Gastroesophageal sphincter (tissue), 4 donors: ENCODE measurements at regions not wholly inside any gene's neighbourhood (a gene's known extent, or its start where the extent isn't known, plus 50 kb on each side); places are given as distances from the start of the nearest gene placed in this dataset.

Source experiments
- ATAC-seq: fragments of 150-250 bp; one replicate; pipeline ENCODE4 v1.9.1; 2016; ENCODE audit warnings: mild to moderate bottlenecking, moderate library complexity
- H3K27ac ChIP-seq, 4 donors: fragments of 200-600 bp; sonication (generic) in 3 of 4; 1 replicate in 3 of 4; 2 replicates in 1 of 4; pipeline ENCODE4 v1.5.1; 2016 to 2019
- H3K27me3 ChIP-seq: fragments of 200-600 bp; sonication (generic); one replicate; pipeline ENCODE4 v1.5.1; 2019
- H3K36me3 ChIP-seq, 2 donors: fragments of 200-600 bp; sonication (generic); one replicate each; pipeline ENCODE4 v1.5.1; 2019; ENCODE audit warnings: control low read depth in 1 of 2
- H3K4me1 ChIP-seq, 3 donors: fragments of 200-600 bp; sonication (generic); 1 replicate in 2 of 3; 2 replicates in 1 of 3; pipeline ENCODE4 v1.5.1; 2016 to 2019; ENCODE audit warnings: control low read depth in 2 of 3
- H3K4me3 ChIP-seq, 2 donors: fragments of 200-600 bp; sonication (generic); one replicate each; pipeline ENCODE4 v1.5.1; 2019; ENCODE audit warnings: mild to moderate bottlenecking in 1 of 2, moderate library complexity in 1 of 2
- H3K9me3 ChIP-seq, 3 donors: fragments of 200-600 bp; sonication (generic); one replicate each; pipeline ENCODE4 v1.5.1; 2017 to 2019; ENCODE audit warnings: control low read depth in 2 of 3
- EP300 ChIP-seq: sonication (generic); formaldehyde crosslinking; IDR thresholded peaks from one replicate; pipeline ENCODE4 v1.6.1; 2017; ENCODE audit warnings: antibody characterized with exemption, mild to moderate bottlenecking
- POLR2A ChIP-seq, 2 donors: fragments of 450-650 bp; IDR thresholded peaks; one replicate each; pipeline ENCODE4 v1.6.1; 2017; ENCODE audit warnings: antibody characterized with exemption in 2 of 2, mild to moderate bottlenecking in 2 of 2, moderate library complexity in 1 of 2
- POLR2AphosphoS5 ChIP-seq: sonication (generic); formaldehyde crosslinking; IDR thresholded peaks from one replicate; pipeline ENCODE4 v1.6.1; 2017; ENCODE audit warnings: antibody characterized with exemption
- WGBS, 2 donors: methylation state at CpG; one replicate each; pipeline ENCODE4 v1.1.5; 2018; ENCODE audit warnings: low coverage in 1 of 2; 5-methylcytosine and 5-hydroxymethylcytosine counted together
- TF ChIP-seq, protein P1 (sequence below), 4 experiments: fragments of 200-600 bp in 2 of 4; fragments of 450-650 bp in 2 of 4; sonication (generic) in 1 of 4; IDR thresholded peaks; one replicate each; pipeline ENCODE4 v1.5.1; 2017 to 2019; ENCODE audit warnings: antibody characterized with exemption in 4 of 4, mild to moderate bottlenecking in 2 of 4, moderate library complexity in 2 of 4

DNA sequence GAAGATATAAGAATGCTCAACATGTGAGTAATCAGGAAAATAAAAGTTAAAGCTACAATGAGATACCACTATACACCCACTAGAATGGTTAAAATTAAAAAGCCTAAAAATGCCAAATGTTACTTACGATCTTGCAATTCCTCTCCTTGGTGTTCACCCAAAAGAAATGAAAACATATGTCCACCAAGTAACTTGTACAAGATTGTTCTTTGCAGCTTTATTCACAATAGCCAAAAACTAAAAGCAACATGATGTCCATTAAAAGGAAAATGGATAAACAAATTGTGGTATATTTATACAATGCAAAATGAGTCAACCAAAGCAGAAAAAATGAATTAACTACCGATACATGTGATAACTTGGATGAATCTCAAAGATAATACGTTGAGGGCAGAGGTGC, 301.6 kb upstream of the THBS1 start:
- Histone ChIP-seq H3K4me3 (no peak overlapping the region), H3K4me1 (peaks cover 0 to under 1% (median 0%) of the 10 kb centered on the region in 3 donors), H3K27ac (no peak overlapping the region), H3K27me3 (no peaks in the 10 kb centered on the region), H3K9me3 (no peaks in the 10 kb centered on the region), H3K36me3 (no peaks in the 10 kb centered on the region)
- no peak for TF ChIP-seq POLR2AphosphoS5
- TF ChIP-seq POLR2A (IDR thresholded peaks at IDR 0.05): no peak
- TF ChIP-seq, protein P1, sequence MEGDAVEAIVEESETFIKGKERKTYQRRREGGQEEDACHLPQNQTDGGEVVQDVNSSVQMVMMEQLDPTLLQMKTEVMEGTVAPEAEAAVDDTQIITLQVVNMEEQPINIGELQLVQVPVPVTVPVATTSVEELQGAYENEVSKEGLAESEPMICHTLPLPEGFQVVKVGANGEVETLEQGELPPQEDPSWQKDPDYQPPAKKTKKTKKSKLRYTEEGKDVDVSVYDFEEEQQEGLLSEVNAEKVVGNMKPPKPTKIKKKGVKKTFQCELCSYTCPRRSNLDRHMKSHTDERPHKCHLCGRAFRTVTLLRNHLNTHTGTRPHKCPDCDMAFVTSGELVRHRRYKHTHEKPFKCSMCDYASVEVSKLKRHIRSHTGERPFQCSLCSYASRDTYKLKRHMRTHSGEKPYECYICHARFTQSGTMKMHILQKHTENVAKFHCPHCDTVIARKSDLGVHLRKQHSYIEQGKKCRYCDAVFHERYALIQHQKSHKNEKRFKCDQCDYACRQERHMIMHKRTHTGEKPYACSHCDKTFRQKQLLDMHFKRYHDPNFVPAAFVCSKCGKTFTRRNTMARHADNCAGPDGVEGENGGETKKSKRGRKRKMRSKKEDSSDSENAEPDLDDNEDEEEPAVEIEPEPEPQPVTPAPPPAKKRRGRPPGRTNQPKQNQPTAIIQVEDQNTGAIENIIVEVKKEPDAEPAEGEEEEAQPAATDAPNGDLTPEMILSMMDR (IDR thresholded peaks at IDR 0.05): no peak
- no peak for TF ChIP-seq EP300
- ATAC-seq: no peak
- 57 to 75% methylated on average over 3 of the region's 3 CpGs for WGBS, 2 donors

DNA sequence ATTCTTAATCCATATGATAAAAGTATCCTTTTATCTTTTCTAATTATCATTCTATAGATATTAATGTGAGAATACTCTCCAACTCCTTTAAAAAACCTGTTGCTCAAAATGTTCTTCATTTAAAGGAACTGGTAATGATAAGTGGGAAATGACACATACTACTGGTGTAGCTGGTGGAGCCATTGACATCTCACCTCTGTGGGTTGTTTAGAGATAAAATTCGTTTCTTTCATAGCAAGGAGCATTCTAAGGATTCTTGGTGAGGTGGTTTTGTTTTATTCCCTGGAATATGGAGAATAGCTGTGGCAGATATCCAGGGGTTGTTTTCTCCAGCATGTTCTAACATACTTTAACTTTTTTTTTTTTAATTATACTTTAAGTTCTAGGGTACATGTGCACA, 299.8 kb upstream of the THBS1 start:
- H3K27me3 ChIP-seq: no peaks in the 10 kb centered on the region
- TF ChIP-seq POLR2A (IDR thresholded peaks at IDR 0.05): no peak
- TF ChIP-seq EP300: no peak
- TF ChIP-seq POLR2AphosphoS5: no peak
- TF ChIP-seq, protein P1 (IDR thresholded peaks at IDR 0.05): no peak
- no peak for ATAC-seq

DNA sequence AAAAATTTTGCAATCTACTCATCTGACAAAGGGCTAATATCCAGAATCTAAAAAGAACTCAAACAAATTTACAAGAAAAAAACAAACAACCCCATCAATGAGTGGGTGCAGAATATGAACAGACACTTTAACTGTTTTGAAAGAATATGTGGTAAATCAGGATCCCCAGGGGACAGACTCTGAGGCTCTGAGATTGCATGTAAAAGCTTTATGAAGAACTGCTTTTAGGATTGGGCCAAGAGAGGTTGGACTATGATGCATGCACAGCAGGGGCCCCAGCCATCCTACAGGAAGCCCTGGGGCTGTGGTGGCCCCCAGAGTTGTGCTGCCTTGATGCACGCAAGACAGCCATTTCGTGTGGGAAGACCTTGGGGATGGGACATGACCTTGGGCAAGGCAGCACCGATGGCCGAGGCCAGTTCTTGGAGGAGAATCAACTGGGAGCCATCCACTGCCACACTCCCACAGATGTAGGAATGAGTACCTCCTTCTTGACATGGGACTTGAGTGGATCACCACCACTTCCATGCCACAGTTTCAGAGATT, 298.1 kb upstream of the THBS1 start:
- H3K9me3 ChIP-seq: no peaks in the 10 kb centered on the region
- WGBS, 2 donors: no CpG with 5 or more reads among the region's 4 CpGs
- H3K36me3 ChIP-seq: no peaks in the 10 kb centered on the region
- H3K27me3 ChIP-seq: no peaks in the 10 kb centered on the region
- ATAC-seq: no peak
- peaks cover 0 to 25% (median 0%) of the 10 kb centered on the region in 3 donors for H3K4me1 ChIP-seq
- TF ChIP-seq, protein P1 (IDR thresholded peaks at IDR 0.05): no peak
- no peak overlapping the region for H3K27ac ChIP-seq
- H3K4me3 ChIP-seq: no peak overlapping the region

More for the DNA sequence above, 299.8 kb upstream of the THBS1 start:
- Histone ChIP-seq H3K9me3 (no peaks in the 10 kb centered on the region), H3K4me3 (no peak overlapping the region), H3K27ac (no peak overlapping the region), H3K36me3 (no peaks in the 10 kb centered on the region), H3K4me1 (peaks cover 0 to 15% (median 0%) of the 10 kb centered on the region in 3 donors)
- 75 to 78% methylated on average over 1 of the region's 1 CpG for WGBS, 2 donors

DNA sequence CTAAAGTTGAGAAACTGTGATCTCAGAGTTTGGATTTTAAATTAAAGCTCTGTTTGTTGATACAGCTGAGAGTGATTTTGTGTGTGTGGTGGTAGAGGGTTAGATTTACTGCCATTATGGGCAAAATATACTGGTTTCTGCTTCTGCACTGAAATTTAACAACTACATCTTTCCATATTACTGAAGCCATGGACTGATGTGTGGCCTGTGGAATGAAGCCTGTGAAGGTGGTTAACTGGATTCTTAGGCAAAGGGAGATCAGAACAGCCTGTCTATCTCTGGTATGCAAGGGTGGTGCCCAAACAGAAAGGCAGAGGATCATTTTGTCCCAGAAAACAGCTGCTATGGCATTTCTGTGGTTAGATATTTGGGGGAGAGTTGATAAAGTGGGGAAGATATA, 297.3 kb upstream of the THBS1 start:
- no peaks in the 10 kb centered on the region for H3K36me3 ChIP-seq
- TF ChIP-seq POLR2AphosphoS5 (no peak), POLR2A (IDR thresholded peaks at IDR 0.05) (no peak), EP300 (no peak)
- TF ChIP-seq, protein P1 (IDR thresholded peaks at IDR 0.05): no peak
- ATAC-seq: no peak
- no peaks in the 10 kb centered on the region for H3K9me3 ChIP-seq
- no peak overlapping the region for H3K4me3 ChIP-seq
- H3K27ac ChIP-seq: no peak overlapping the region
- no peaks in the 10 kb centered on the region for H3K27me3 ChIP-seq
- H3K4me1 ChIP-seq: peaks cover 0 to 25% (median 0%) of the 10 kb centered on the region in 3 donors

DNA sequence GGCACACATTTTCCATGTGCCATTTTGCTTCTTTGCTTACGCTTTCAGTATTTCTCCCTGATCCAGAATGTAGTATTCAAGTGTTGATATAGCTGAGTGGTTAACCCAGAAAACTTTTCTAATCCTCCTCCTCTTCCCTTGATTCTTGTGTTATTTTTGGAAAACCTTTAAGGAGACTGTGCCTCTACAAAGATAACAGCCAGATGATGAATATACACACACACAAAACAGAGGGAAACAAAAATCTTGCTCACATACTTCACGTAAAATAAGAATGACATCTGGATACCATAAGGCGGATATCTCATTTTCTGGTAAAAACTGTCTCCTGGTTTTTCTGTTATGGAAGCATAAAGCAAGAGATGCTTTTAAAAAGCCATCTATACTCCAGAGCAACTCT, 295.8 kb upstream of the THBS1 start:
- no peak overlapping the region for H3K4me3 ChIP-seq
- H3K27me3 ChIP-seq: no peaks in the 10 kb centered on the region
- H3K36me3 ChIP-seq: no peaks in the 10 kb centered on the region
- peaks cover 0 to 25% (median 0%) of the 10 kb centered on the region in 3 donors for H3K4me1 ChIP-seq
- WGBS, 2 donors: 67 to 76% methylated on average over 2 to 3 of the region's 3 CpGs
- TF ChIP-seq, protein P1 (IDR thresholded peaks at IDR 0.05): no peak
- TF ChIP-seq POLR2A (IDR thresholded peaks at IDR 0.05) (no peak), EP300 (no peak), POLR2AphosphoS5 (no peak)
- no peak overlapping the region for H3K27ac ChIP-seq
- H3K9me3 ChIP-seq: no peaks in the 10 kb centered on the region
- no peak for ATAC-seq
